Prostate gland (tissue), 2 donors: ENCODE measurements at regions not wholly inside any gene's neighbourhood (a gene's known extent, or its start where the extent isn't known, plus 50 kb on each side); places are given as distances from the start of the nearest gene placed in this dataset.

Experiments
- DNase-seq: peaks from one replicate; pipeline ENCODE4 v3.0.0-alpha.2; 2019; ENCODE audit warnings: low spot score
- H3K27ac ChIP-seq, 2 donors: fragments of 200-600 bp; sonication (generic); 2 replicates each; pipeline ENCODE4 v1.5.1; 2017 to 2019
- H3K27me3 ChIP-seq: fragments of 200-600 bp; sonication (generic); replicated peaks from 2 replicates; pipeline ENCODE4 v1.5.1; 2019; ENCODE audit not compliant: insufficient read depth
- H3K36me3 ChIP-seq, 2 donors: fragments of 200-600 bp; sonication (generic); 1 replicate in 1 of 2; 2 replicates in 1 of 2; pipeline versions ENCODE4 v1.5.1 to v1.8.1; 2017 to 2019
- H3K4me1 ChIP-seq: fragments of 200-600 bp; sonication (generic); replicated peaks from 2 replicates; pipeline ENCODE4 v1.5.1; 2019
- H3K4me3 ChIP-seq, 2 donors: fragments of 200-600 bp; sonication (generic); 2 replicates each; pipeline ENCODE4 v1.5.1; 2017 to 2019
- H3K9me3 ChIP-seq: fragments of 200-600 bp; sonication (generic); 2 replicates; pipeline ENCODE4 v1.5.1; 2017
- POLR2A ChIP-seq: fragments of 450-650 bp; IDR thresholded peaks from one replicate; pipeline ENCODE4 v1.6.1; 2016; ENCODE audit warnings: antibody characterized with exemption, mild to moderate bottlenecking
- POLR2AphosphoS5 ChIP-seq: sonication (generic); formaldehyde crosslinking; IDR thresholded peaks from one replicate; pipeline ENCODE4 v1.6.1; 2017; ENCODE audit warnings: antibody characterized with exemption
- WGBS: methylation state at CpG from one replicate; pipeline ENCODE4 v1.1.5; 2018; 5-methylcytosine and 5-hydroxymethylcytosine counted together
- intact Hi-C: fragments of 100-400 bp; cut with DNase I; formaldehyde crosslinking; loops from one replicate; pipeline ENCODE4 v1.14.2; 2022
- TF ChIP-seq, protein P1 (sequence below), 4 experiments: fragments of 200-600 bp in 2 of 4; fragments of 450-650 bp in 2 of 4; sonication (generic) in 2 of 4; IDR thresholded peaks; 1 replicate in 3 of 4; 2 replicates in 1 of 4; pipeline ENCODE4 v1.5.1; 2016 to 2019; ENCODE audit warnings: antibody characterized with exemption in 4 of 4, mild to moderate bottlenecking in 2 of 4, moderate library complexity in 2 of 4

- H3K4me1 ChIP-seq = no peaks in the 10 kb centered on the region
- TF ChIP-seq POLR2A (no peak), POLR2AphosphoS5 (no peak)
- TF ChIP-seq, protein P1, sequence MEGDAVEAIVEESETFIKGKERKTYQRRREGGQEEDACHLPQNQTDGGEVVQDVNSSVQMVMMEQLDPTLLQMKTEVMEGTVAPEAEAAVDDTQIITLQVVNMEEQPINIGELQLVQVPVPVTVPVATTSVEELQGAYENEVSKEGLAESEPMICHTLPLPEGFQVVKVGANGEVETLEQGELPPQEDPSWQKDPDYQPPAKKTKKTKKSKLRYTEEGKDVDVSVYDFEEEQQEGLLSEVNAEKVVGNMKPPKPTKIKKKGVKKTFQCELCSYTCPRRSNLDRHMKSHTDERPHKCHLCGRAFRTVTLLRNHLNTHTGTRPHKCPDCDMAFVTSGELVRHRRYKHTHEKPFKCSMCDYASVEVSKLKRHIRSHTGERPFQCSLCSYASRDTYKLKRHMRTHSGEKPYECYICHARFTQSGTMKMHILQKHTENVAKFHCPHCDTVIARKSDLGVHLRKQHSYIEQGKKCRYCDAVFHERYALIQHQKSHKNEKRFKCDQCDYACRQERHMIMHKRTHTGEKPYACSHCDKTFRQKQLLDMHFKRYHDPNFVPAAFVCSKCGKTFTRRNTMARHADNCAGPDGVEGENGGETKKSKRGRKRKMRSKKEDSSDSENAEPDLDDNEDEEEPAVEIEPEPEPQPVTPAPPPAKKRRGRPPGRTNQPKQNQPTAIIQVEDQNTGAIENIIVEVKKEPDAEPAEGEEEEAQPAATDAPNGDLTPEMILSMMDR (IDR thresholded peaks at IDR 0.05) = no peak
- no peak for DNase-seq
- intact Hi-C loops = no loop called here
- no peaks in the 10 kb centered on the region for H3K27me3 ChIP-seq
- WGBS = 74% methylated on average over 1 of the region's 1 CpG
- no peaks in the 10 kb centered on the region for H3K9me3 ChIP-seq
- no peak overlapping the region for H3K4me3 ChIP-seq
- no peak overlapping the region for H3K27ac ChIP-seq
- no peaks in the 10 kb centered on the region for H3K36me3 ChIP-seq
These were observed 848.0 kb downstream of the RNF144A start for GRCh38 chr2:7765236-7765635.

GRCh38 chr2:7766088-7766722, 849.0 kb downstream of the RNF144A start:
- TF ChIP-seq, protein P1 (IDR thresholded peaks at IDR 0.05) = no peak
- Histone ChIP-seq H3K4me3 (no peak overlapping the region), H3K27ac (no peak overlapping the region), H3K9me3 (no peaks in the 10 kb centered on the region), H3K4me1 (no peaks in the 10 kb centered on the region), H3K27me3 (no peaks in the 10 kb centered on the region), H3K36me3 (no peaks in the 10 kb centered on the region)
- 78% methylated on average over 8 of the region's 8 CpGs for WGBS
- intact Hi-C loops = no loop called here
- DNase-seq = no peak

DNA sequence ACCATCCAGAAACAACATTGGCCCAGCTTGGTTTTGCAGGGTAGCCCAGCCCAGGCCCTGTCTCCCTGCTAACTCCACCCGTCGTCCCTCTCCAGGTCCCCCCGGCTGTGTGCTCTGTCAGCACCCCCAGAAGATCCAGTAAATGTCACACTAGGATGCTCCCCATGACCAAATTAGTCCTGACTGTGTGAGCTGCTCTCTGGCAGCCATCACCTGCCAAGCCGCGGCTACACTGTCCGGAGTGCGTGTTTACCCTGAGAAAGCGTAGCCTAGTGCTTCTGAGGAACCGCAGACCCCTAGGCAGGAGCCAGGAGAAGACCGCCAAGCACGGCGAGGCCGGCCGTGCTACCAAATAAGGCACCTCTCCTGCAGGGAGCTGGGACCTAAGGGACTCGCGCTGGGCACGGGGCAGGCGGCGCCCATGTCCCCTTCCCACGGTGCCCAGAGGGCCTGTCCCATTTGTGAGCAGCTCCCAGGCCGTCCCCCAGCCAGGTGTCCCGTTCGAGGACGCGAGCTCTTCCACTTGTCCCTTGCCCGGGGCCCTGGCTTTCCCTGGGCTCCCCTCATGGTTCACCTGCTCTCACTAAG, 849.9 kb downstream of the RNF144A start:
- Histone ChIP-seq H3K4me1 (no peaks in the 10 kb centered on the region), H3K4me3 (no peak overlapping the region), H3K9me3 (no peaks in the 10 kb centered on the region), H3K27me3 (no peaks in the 10 kb centered on the region), H3K36me3 (no peaks in the 10 kb centered on the region), H3K27ac (no peak overlapping the region)
- DNase-seq = no peak
- TF ChIP-seq, protein P1 (IDR thresholded peaks at IDR 0.05) = no peak
- TF ChIP-seq POLR2A = no peak
- TF ChIP-seq POLR2AphosphoS5 = no peak
- WGBS = 96% methylated on average over 20 of the region's 26 CpGs
- intact Hi-C loops = no loop called here

- H3K9me3 ChIP-seq = no peaks in the 10 kb centered on the region
- intact Hi-C loops = no loop called here
- H3K4me1 ChIP-seq = no peaks in the 10 kb centered on the region
- 96% methylated on average over 4 of the region's 4 CpGs for WGBS
- TF ChIP-seq, protein P1 (IDR thresholded peaks at IDR 0.05) = no peak
- TF ChIP-seq POLR2AphosphoS5 (no peak), POLR2A (no peak)
- no peak for DNase-seq
- H3K4me3 ChIP-seq = no peak overlapping the region
- no peaks in the 10 kb centered on the region for H3K27me3 ChIP-seq
- no peaks in the 10 kb centered on the region for H3K36me3 ChIP-seq
- H3K27ac ChIP-seq = no peak overlapping the region
These were observed 850.7 kb downstream of the RNF144A start for GRCh38 chr2:7767902-7768301.

GRCh38 chr2:7771781-7772180, 854.6 kb downstream of the RNF144A start:
- no peaks in the 10 kb centered on the region for H3K36me3 ChIP-seq
- H3K9me3 ChIP-seq = no peaks in the 10 kb centered on the region
- DNase-seq = no peak
- intact Hi-C loops = no loop called here
- H3K27ac ChIP-seq = no peak overlapping the region
- 71% methylated on average over 5 of the region's 5 CpGs for WGBS
- no peaks in the 10 kb centered on the region for H3K4me1 ChIP-seq
- H3K4me3 ChIP-seq = no peak overlapping the region
- TF ChIP-seq POLR2A (no peak), POLR2AphosphoS5 (no peak)
- TF ChIP-seq, protein P1 (IDR thresholded peaks at IDR 0.05) = no peak
- H3K27me3 ChIP-seq = no peaks in the 10 kb centered on the region
